ENCODE measurements at regions not wholly inside any gene's neighbourhood (a gene's known extent, or its start where the extent isn't known, plus 50 kb on each side); places are given as distances from the start of the nearest gene placed in this dataset.
"Not testable (repeated sequence)": the region's sequence is repeated elsewhere in the genome, so short reads cannot be mapped to it uniquely, and the experiment has no call there.

DNA sequence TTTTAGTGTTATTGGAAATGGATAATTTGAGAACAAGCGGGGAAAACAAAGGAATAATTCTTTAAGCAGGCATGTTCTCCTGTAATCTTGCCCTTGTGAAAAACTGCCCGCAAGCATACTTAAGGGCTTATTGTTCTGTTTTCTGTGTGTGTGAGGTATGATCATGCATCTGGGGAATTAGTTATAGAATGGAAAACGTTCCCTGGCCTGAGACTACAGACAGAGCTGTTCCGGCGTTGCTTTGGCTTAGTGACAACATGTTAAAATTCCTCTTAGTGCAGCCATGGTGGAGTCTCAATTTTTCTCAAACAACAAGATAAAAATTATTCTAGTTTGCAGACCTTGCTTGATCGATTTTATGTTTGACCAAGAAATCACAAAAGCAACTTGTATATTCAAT, 560.2 kb upstream of the SPRY2 start:
- H3K27ac ChIP-seq = peak overlapping the region; percentile 28
- peak; percentile 7 for DNase-seq (ENCODE audit: low spot score)
- H3K9me2 ChIP-seq (replicated peaks; ENCODE audit: insufficient read depth) = no peaks in the 10 kb centered on the region
- H3K4me2 ChIP-seq = no peak overlapping the region
- TF ChIP-seq EZH2phosphoT487 (IDR thresholded peaks at IDR 0.05; ENCODE audit: low read depth, severe bottlenecking, unreplicated experiment) (no peak), EZH2 (IDR thresholded peaks at IDR 0.05; ENCODE audit: borderline replicate concordance) (no peak)
- TF ChIP-seq, protein P1, sequence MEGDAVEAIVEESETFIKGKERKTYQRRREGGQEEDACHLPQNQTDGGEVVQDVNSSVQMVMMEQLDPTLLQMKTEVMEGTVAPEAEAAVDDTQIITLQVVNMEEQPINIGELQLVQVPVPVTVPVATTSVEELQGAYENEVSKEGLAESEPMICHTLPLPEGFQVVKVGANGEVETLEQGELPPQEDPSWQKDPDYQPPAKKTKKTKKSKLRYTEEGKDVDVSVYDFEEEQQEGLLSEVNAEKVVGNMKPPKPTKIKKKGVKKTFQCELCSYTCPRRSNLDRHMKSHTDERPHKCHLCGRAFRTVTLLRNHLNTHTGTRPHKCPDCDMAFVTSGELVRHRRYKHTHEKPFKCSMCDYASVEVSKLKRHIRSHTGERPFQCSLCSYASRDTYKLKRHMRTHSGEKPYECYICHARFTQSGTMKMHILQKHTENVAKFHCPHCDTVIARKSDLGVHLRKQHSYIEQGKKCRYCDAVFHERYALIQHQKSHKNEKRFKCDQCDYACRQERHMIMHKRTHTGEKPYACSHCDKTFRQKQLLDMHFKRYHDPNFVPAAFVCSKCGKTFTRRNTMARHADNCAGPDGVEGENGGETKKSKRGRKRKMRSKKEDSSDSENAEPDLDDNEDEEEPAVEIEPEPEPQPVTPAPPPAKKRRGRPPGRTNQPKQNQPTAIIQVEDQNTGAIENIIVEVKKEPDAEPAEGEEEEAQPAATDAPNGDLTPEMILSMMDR (IDR thresholded peaks at IDR 0.05; ENCODE audit: poor library complexity) = no peak
- no peaks in the 10 kb centered on the region for H3K79me2 ChIP-seq
- H4K20me1 ChIP-seq (ENCODE audit: insufficient read depth, poor library complexity, severe bottlenecking) = no peaks in the 10 kb centered on the region
- H3K4me1 ChIP-seq (ENCODE audit: insufficient read depth) = no peaks in the 10 kb centered on the region
- H3K27me3 ChIP-seq = no peaks in the 10 kb centered on the region
- H3K4me3 ChIP-seq = no peak overlapping the region
- H2AFZ ChIP-seq = no peak overlapping the region
- no peaks in the 10 kb centered on the region for H3K36me3 ChIP-seq (replicated peaks; ENCODE audit: insufficient read depth, low read depth)
- no peaks in the 10 kb centered on the region for H3K9me3 ChIP-seq (ENCODE audit: low read depth)
- WGBS (ENCODE audit: low lambda C conversion rate, missing lambda C conversion rate) = 60% methylated on average over 6 of the region's 6 CpGs

DNA sequence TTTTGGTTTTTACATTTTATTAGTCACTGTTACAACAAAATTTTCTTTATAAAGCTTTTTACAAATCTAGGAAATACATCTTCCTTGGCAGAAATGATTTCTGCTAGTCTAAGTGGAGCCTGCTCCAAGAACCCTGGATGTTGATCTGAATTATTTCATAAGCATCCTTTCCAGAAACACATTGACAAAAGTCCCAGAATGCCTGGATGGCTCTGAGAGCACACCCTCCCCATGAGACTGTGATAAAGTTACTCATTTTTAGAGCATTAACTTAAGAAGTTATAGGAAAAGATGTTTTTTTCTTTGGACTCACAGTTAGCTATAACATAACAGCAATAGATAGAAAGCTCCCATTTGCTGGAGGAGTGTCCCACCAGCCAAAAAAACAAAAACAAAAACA, 559.6 kb upstream of the SPRY2 start:
- H2AFZ ChIP-seq = no peak overlapping the region
- TF ChIP-seq, protein P1 (IDR thresholded peaks at IDR 0.05; ENCODE audit: poor library complexity) = no peak
- TF ChIP-seq EZH2phosphoT487 (IDR thresholded peaks at IDR 0.05; ENCODE audit: low read depth, severe bottlenecking, unreplicated experiment) (no peak), EZH2 (IDR thresholded peaks at IDR 0.05; ENCODE audit: borderline replicate concordance) (no peak)
- DNase-seq (ENCODE audit: low spot score) = no peak

DNA sequence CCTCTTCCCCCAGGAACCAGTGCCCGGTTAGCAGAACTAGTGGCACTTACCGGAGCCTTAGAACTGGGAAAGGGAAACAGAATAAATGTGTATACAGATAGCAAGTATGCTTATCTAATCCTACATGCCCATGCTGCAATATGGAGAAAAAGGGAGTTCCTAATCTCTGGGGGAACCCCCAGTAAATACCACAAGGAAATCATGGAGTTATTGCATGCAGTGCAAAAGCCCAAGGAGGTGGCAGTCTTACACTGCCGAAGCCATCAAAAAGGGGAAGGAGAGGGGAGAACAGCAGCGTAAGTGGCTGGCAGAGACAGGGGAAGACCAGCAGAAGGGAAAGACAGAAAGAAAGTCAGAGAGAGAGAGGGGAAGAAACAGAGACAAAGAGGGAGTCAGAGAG, 556.7 kb upstream of the SPRY2 start:
- not testable (repeated sequence) for H3K4me3 ChIP-seq
- WGBS (ENCODE audit: low lambda C conversion rate, missing lambda C conversion rate) = 93% methylated on average over 4 of the region's 4 CpGs

More for the DNA sequence above, 559.6 kb upstream of the SPRY2 start:
- H3K27me3 ChIP-seq = no peaks in the 10 kb centered on the region
- no peak overlapping the region for H3K4me2 ChIP-seq
- peak overlapping the region; percentile 28 for H3K27ac ChIP-seq
- no peaks in the 10 kb centered on the region for H3K79me2 ChIP-seq
- H3K9me3 ChIP-seq (ENCODE audit: low read depth) = no peaks in the 10 kb centered on the region
- H3K4me3 ChIP-seq = no peak overlapping the region
- no peaks in the 10 kb centered on the region for H4K20me1 ChIP-seq (ENCODE audit: insufficient read depth, poor library complexity, severe bottlenecking)
- H3K9me2 ChIP-seq (replicated peaks; ENCODE audit: insufficient read depth) = no peaks in the 10 kb centered on the region
- H3K4me1 ChIP-seq (ENCODE audit: insufficient read depth) = no peaks in the 10 kb centered on the region
- H3K36me3 ChIP-seq (replicated peaks; ENCODE audit: insufficient read depth, low read depth) = no peaks in the 10 kb centered on the region

DNA sequence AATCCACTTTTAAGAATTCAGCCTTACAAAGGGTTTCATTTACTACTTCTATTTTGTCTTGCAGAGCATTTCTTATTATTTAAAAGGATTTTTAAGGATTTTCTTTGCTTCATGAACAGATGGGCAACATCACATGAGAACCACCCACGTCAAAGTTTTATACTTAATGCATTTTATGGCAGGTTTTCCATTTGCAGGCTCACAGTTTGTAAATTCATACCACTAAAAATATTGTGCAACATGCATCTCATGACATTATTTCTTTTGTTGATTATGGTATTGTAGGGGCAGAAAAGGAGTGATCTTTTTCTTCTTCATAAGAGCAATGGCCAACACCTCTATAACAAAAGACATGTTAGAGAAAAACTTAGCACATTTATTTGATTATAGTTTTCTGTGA, 554.0 kb upstream of the SPRY2 start:
- no peaks in the 10 kb centered on the region for H4K20me1 ChIP-seq (ENCODE audit: insufficient read depth, poor library complexity, severe bottlenecking)
- WGBS (ENCODE audit: low lambda C conversion rate, missing lambda C conversion rate) = 70% methylated on average over 1 of the region's 1 CpG
- no peak for DNase-seq (ENCODE audit: low spot score)

More for the DNA sequence above, 556.7 kb upstream of the SPRY2 start:
- not testable (repeated sequence) for H3K27me3 ChIP-seq; H3K79me2 ChIP-seq; H3K4me2 ChIP-seq; H2AFZ ChIP-seq; H3K9me3 ChIP-seq (ENCODE audit: low read depth); H3K27ac ChIP-seq; H3K9me2 ChIP-seq (replicated peaks; ENCODE audit: insufficient read depth); DNase-seq (ENCODE audit: low spot score); H3K36me3 ChIP-seq (replicated peaks; ENCODE audit: insufficient read depth, low read depth); H4K20me1 ChIP-seq (ENCODE audit: insufficient read depth, poor library complexity, severe bottlenecking); H3K4me1 ChIP-seq (ENCODE audit: insufficient read depth)

More for the DNA sequence above, 554.0 kb upstream of the SPRY2 start:
- Histone ChIP-seq H3K4me3 (no peak overlapping the region), H3K9me3 (ENCODE audit: low read depth) (no peaks in the 10 kb centered on the region), H3K36me3 (replicated peaks; ENCODE audit: insufficient read depth, low read depth) (no peaks in the 10 kb centered on the region), H3K4me1 (ENCODE audit: insufficient read depth) (no peaks in the 10 kb centered on the region), H3K9me2 (replicated peaks; ENCODE audit: insufficient read depth) (no peaks in the 10 kb centered on the region), H3K27ac (no peak overlapping the region), H3K79me2 (no peaks in the 10 kb centered on the region), H3K4me2 (no peak overlapping the region), H3K27me3 (no peaks in the 10 kb centered on the region), H2AFZ (no peak overlapping the region)
- TF ChIP-seq, protein P1 (IDR thresholded peaks at IDR 0.05; ENCODE audit: poor library complexity) = no peak
- no peak for TF ChIP-seq EZH2phosphoT487 (IDR thresholded peaks at IDR 0.05; ENCODE audit: low read depth, severe bottlenecking, unreplicated experiment)
- no peak for TF ChIP-seq EZH2 (IDR thresholded peaks at IDR 0.05; ENCODE audit: borderline replicate concordance)

All from hepatocyte (in vitro differentiated cells).